ENCODE measurements at regions not wholly inside any gene's neighbourhood (a gene's known extent, or its start where the extent isn't known, plus 50 kb on each side); places are given as distances from the start of the nearest gene placed in this dataset.

DNA sequence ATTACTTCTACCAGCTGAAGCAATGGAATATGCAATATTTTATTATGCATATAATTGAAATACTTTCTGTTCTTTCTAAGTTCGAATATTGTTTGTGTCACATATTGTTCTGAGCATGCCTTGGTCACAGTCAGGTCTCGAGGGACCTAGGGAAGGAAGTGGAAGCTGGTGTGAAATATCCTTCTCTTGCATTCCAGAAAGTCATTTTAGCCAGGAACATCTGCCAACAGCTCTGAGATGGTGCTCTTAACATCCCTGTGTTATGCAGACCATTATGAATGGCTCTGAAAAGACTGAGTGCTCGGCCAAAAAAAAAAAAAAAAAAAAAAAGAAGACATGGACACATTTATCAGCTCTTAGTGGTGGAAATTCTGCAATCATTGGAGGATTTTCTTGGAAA is 132.7 kb upstream of the JAG1 start:
- TF ChIP-seq, protein P1, sequence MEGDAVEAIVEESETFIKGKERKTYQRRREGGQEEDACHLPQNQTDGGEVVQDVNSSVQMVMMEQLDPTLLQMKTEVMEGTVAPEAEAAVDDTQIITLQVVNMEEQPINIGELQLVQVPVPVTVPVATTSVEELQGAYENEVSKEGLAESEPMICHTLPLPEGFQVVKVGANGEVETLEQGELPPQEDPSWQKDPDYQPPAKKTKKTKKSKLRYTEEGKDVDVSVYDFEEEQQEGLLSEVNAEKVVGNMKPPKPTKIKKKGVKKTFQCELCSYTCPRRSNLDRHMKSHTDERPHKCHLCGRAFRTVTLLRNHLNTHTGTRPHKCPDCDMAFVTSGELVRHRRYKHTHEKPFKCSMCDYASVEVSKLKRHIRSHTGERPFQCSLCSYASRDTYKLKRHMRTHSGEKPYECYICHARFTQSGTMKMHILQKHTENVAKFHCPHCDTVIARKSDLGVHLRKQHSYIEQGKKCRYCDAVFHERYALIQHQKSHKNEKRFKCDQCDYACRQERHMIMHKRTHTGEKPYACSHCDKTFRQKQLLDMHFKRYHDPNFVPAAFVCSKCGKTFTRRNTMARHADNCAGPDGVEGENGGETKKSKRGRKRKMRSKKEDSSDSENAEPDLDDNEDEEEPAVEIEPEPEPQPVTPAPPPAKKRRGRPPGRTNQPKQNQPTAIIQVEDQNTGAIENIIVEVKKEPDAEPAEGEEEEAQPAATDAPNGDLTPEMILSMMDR (IDR thresholded peaks at IDR 0.05; ENCODE audit: control insufficient read depth, insufficient read depth, low read depth, low read length, missing control alignments), result no peak
- DNase-seq (ENCODE audit: low read depth), result no peak
- no peak overlapping the region for H3K4me3 ChIP-seq (ENCODE audit: control insufficient read depth, low read depth, low read length)

DNA sequence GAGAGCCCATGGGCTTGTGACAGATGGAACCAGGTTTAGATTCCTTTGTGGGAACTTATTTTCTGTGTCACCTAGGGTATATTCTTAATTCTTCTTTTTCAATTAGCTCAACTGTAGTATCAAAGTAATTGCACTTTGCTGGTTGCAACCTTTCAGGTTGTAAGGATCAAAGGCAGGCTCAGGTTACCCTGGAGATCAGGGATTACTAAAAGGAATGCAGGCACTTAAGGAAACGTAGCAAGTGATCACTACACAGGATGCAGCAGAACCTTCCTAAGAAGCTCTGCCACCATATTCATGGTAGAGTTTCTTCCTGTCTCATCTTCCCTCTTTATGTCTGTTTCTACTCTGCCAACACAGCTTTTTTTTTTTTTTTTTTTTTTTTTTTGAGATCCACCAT is 133.2 kb upstream of the JAG1 start:
- TF ChIP-seq, protein P1 (IDR thresholded peaks at IDR 0.05; ENCODE audit: control insufficient read depth, insufficient read depth, low read depth, low read length, missing control alignments), result no peak

DNA sequence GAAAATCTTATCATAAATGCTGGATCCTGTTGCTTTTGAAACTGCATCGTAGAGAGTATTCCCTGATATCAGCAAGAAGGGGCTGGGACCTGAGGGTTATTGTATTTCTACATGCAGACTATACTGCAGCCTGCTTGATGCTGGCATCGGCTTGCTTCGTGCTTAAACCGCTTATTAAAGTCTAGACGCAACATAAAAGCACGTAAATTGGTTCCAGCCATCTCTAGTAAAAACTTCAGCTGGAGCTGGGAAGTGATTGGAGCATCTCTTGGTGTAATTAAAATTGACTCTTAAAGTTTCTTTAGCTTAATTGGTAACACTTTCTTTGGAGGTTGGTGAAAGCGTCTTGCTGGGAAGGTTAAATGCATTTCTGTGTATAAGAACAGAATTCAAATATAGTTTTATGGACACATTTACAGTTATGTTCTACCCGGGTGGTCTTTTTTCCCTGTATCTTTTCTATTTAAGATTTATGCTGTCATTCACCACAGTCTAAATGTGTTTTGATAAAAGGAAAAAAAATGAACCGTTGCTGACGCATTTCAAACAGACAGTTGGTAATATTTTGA is 139.0 kb upstream of the JAG1 start:
- no peak overlapping the region for H3K4me3 ChIP-seq (ENCODE audit: control insufficient read depth, low read depth, low read length)
- TF ChIP-seq, protein P1 (IDR thresholded peaks at IDR 0.05; ENCODE audit: control insufficient read depth, insufficient read depth, low read depth, low read length, missing control alignments), result no peak
- peak; percentile 4 for DNase-seq (ENCODE audit: low read depth)

More for the DNA sequence above, 133.2 kb upstream of the JAG1 start:
- no peak overlapping the region for H3K4me3 ChIP-seq (ENCODE audit: control insufficient read depth, low read depth, low read length)
- no peak for DNase-seq (ENCODE audit: low read depth)

DNA sequence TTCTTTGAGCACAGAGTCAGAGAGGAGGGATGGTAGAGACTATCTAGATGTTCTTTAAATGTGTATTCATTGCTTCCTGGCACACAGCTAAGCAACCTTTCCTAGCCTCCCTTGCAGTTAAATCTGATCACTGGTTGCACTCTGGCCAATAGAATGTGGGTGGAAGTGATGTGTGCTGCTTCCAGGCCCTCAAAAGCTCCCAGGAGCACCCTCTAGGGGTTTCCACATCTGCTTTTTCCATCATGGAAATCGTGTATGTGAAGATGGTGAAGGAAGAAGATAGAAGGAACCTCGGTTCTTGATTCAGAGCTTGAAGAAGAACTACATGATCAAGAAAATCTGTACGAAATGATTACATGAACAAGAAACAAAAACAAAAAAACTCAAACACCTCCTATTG is 149.8 kb upstream of the JAG1 start:
- H3K4me3 ChIP-seq (ENCODE audit: control insufficient read depth, low read depth, low read length), result no peak overlapping the region
- no peak for DNase-seq (ENCODE audit: low read depth)
- TF ChIP-seq, protein P1 (IDR thresholded peaks at IDR 0.05; ENCODE audit: control insufficient read depth, insufficient read depth, low read depth, low read length, missing control alignments), result no peak

DNA sequence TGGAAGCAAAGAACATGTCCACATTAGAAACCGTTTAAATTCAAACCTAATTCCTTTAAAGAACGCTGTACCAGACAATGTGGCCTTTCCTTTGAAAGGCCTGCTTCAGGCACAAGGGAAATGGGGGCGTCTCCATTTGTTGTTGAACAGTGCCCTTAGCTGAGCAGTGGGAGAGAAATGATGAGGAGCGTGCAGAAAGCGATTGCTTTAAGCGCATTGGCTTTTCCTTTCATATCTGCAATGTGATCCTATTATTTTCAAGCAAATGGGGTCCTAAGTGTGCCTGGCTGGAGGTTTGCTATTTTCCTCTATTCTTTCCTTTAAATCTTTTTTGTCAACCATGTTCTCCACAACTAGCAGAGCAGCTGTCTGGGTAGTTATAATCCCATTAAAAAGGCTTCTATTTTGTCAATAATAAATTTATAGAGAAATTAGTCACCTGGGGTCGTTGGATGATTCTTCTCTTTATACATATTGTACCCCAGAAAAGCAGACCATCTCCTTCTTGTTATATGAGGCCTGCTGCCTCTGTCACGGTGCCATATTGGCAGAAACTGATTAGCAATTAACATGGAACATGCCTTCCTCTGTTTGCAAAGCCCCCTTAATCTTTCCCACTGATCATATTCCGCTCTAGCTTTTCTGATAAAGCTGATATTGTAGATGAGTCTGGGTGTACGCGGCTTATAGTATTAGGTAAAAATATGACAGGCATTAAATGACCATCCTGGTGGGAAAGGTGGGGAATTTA is 151.1 kb upstream of the JAG1 start:
- TF ChIP-seq, protein P1 (IDR thresholded peaks at IDR 0.05; ENCODE audit: control insufficient read depth, insufficient read depth, low read depth, low read length, missing control alignments), result no peak
- no peak overlapping the region for H3K4me3 ChIP-seq (ENCODE audit: control insufficient read depth, low read depth, low read length)
- DNase-seq (ENCODE audit: low read depth), result no peak

DNA sequence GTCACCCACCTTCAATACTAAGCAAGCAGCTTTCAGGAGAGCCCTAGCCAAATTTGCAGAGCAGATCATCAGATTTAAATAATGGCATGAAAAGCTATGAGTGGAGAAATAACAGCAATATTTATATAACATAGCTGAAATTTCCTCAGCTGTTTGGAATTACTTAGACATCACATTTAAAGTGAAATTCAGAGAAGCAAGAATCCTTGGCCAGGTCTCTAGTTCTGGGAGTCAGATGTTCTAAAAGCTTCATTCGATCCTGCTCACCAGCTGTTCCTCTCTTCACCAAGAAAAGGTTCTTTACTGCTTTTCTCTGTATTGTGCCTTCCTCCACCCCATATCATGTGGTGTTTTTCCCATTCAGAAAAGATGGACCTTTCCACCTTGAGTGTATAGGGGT is 152.3 kb upstream of the JAG1 start:
- no peak overlapping the region for H3K4me3 ChIP-seq (ENCODE audit: control insufficient read depth, low read depth, low read length)
- no peak for DNase-seq (ENCODE audit: low read depth)
- TF ChIP-seq, protein P1 (IDR thresholded peaks at IDR 0.05; ENCODE audit: control insufficient read depth, insufficient read depth, low read depth, low read length, missing control alignments), result no peak

Measured in AG09309 (cell line).